ENCODE measurements at regions not wholly inside any gene's neighbourhood (a gene's known extent, or its start where the extent isn't known, plus 50 kb on each side); places are given as distances from the start of the nearest gene placed in this dataset.

DNA sequence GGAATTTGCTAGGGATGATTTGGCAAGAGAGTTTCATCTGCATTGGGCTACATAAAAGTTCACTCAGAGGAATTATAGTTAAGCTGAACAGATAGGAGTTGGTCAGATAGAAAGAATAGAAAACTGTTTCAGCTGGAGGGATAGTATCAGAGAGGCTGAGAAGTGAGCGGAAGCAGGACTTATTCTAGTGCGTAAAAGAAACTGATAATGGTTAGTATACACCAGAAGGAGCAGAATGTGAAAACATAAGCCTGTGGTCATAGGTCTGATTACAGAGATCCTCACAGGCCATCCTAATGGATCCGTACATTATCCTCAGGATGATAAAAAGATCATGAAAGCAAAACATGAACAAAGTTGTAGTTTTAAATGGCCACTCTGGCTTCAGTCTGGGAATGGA, 585.2 kb downstream of the BRINP1 start:
- H3K4me3 ChIP-seq (ENCODE audit: low read depth, low read length), result no peak overlapping the region
- H3K27me3 ChIP-seq, result no peaks in the 10 kb centered on the region
- no peaks in the 10 kb centered on the region for H3K9me3 ChIP-seq
- no peak for DNase-seq
- TF ChIP-seq, protein P1, sequence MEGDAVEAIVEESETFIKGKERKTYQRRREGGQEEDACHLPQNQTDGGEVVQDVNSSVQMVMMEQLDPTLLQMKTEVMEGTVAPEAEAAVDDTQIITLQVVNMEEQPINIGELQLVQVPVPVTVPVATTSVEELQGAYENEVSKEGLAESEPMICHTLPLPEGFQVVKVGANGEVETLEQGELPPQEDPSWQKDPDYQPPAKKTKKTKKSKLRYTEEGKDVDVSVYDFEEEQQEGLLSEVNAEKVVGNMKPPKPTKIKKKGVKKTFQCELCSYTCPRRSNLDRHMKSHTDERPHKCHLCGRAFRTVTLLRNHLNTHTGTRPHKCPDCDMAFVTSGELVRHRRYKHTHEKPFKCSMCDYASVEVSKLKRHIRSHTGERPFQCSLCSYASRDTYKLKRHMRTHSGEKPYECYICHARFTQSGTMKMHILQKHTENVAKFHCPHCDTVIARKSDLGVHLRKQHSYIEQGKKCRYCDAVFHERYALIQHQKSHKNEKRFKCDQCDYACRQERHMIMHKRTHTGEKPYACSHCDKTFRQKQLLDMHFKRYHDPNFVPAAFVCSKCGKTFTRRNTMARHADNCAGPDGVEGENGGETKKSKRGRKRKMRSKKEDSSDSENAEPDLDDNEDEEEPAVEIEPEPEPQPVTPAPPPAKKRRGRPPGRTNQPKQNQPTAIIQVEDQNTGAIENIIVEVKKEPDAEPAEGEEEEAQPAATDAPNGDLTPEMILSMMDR (IDR thresholded peaks at IDR 0.05; ENCODE audit: low read depth, low read length), result no peak
- H3K36me3 ChIP-seq, result no peaks in the 10 kb centered on the region
- no peaks in the 10 kb centered on the region for H3K4me1 ChIP-seq

DNA sequence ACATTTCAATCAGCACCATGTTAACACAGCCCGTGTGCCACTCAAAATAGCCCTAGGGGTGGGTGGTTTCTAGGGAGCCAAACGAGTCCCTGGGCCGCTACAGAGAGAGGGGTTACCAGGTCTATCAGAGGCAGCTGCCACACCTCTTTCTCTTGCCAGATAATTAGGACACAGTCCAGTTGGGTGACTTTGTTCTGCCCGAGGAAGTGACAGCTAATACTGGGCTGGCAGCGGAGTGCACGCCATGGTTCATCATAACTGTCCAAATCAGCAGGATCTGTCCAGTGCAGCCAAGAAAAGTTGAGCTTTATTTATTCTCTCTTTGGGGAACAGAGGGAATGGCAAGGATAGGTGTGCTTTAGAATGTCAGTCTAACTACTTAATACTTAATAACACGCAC, 583.8 kb downstream of the BRINP1 start:
- no peaks in the 10 kb centered on the region for H3K27me3 ChIP-seq
- no peaks in the 10 kb centered on the region for H3K4me1 ChIP-seq
- H3K9me3 ChIP-seq, result no peaks in the 10 kb centered on the region
- TF ChIP-seq, protein P1 (IDR thresholded peaks at IDR 0.05; ENCODE audit: low read depth, low read length), result no peak
- H3K4me3 ChIP-seq (ENCODE audit: low read depth, low read length), result no peak overlapping the region
- no peak for DNase-seq
- no peaks in the 10 kb centered on the region for H3K36me3 ChIP-seq

DNA sequence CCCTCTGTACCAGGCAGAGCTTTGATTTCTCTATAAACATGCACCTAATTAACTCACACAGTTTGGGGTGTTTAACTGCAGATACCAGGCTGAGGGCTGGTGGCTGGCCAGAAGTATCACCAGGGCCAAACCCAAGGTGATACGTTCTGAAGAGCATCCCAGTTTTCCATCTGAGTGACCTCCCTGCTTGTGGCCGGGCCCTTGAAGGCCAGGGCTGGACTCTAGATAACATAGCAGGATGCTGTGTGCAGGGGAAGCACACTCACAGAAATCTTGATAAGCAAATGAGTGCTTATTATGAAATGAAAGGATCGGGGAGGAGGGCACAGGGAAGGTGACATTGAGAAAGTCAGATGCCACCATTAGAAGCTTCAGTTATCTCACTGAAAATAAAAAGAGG, 582.4 kb downstream of the BRINP1 start:
- Histone ChIP-seq H3K9me3 (no peaks in the 10 kb centered on the region), H3K4me3 (ENCODE audit: low read depth, low read length) (no peak overlapping the region), H3K4me1 (no peaks in the 10 kb centered on the region), H3K27me3 (no peaks in the 10 kb centered on the region), H3K36me3 (no peaks in the 10 kb centered on the region)
- TF ChIP-seq, protein P1 (IDR thresholded peaks at IDR 0.05; ENCODE audit: low read depth, low read length), result no peak
- DNase-seq, result no peak

DNA sequence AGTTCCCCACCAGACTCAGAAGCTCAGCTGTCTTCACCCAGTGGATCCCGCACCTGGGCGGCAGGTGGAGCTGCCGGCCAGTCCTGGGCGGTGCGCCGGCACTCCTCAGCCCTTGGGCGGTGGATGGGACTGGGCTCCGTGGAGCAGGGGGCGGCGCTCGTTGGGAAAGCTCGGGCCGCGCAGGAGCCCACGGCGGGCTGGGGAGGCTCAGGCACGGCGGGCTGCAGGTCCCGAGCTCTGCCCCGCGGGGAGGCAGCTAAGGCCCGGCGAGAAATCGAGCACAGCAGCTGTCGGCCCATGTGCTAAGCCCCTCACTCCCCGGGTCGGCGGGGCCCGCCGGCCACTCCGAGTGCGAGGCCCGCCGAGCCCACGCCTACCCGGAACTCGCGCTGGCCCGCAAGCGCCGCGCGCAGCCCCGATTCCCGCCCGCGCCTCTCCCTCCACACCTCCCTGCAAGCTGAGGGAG, 560.0 kb downstream of the BRINP1 start:
- Histone ChIP-seq H3K4me3 (ENCODE audit: low read depth, low read length) (no peak overlapping the region), H3K27me3 (no peaks in the 10 kb centered on the region), H3K36me3 (no peaks in the 10 kb centered on the region), H3K9me3 (no peaks in the 10 kb centered on the region), H3K4me1 (no peaks in the 10 kb centered on the region)
- no peak for DNase-seq
- TF ChIP-seq, protein P1 (IDR thresholded peaks at IDR 0.05; ENCODE audit: low read depth, low read length), result no peak

DNA sequence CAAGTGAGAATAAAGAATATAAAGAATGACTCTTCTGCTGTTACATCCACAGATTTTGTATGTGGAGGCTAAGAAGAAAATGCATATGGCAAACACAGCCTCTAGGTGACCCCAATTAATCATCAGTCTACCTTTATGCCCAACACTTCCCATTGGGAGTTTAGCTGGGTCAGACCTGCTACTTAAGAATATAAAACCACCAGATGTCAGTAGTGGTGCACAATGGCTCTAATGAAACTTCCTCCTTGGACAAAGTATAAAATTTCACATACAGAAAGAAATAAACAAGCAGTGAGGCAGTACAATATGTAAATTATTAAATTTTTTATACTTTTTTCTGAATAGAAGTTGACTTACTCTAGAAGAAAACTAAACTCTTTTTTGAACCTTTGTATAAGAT, 539.9 kb downstream of the BRINP1 start:
- H3K36me3 ChIP-seq, result no peaks in the 10 kb centered on the region
- no peaks in the 10 kb centered on the region; the same call in 1 of the 2 replicates for H3K9me3 ChIP-seq
- no peak for DNase-seq
- H3K4me1 ChIP-seq, result no peaks in the 10 kb centered on the region
- TF ChIP-seq, protein P1 (IDR thresholded peaks at IDR 0.05; ENCODE audit: low read depth, low read length), result no peak
- no peak overlapping the region for H3K4me3 ChIP-seq (ENCODE audit: low read depth, low read length)
- no peaks in the 10 kb centered on the region for H3K27me3 ChIP-seq

DNA sequence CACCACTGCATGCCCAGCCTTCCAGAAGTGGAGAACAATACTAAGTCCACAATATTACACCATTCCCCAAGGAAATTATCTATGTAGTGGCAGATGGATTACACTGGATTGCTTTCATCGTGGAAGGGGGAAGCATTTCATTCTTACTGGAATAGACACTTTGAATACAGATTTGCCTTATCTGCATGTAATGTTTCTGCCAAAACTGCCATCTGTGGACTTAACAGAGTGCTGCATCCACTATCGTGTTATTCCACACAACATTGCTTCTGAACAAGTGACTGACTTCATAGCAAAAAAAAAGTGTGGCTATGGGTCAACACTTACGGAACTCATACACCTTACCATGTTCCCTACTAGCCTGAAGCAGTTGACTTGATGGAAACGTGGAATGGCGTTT, 536.9 kb downstream of the BRINP1 start:
- no peaks in the 10 kb centered on the region for H3K36me3 ChIP-seq
- H3K4me1 ChIP-seq, result no peaks in the 10 kb centered on the region
- TF ChIP-seq, protein P1 (IDR thresholded peaks at IDR 0.05; ENCODE audit: low read depth, low read length), result no peak
- DNase-seq, result no peak
- H3K27me3 ChIP-seq, result no peaks in the 10 kb centered on the region
- H3K4me3 ChIP-seq (ENCODE audit: low read depth, low read length), result no peak overlapping the region
- H3K9me3 ChIP-seq, result no peaks in the 10 kb centered on the region

Measured in BE2C (cell line).